SU-DHL-6 (cell line): ENCODE measurements at regions not wholly inside any gene's neighbourhood (a gene's known extent, or its start where the extent isn't known, plus 50 kb on each side); places are given as distances from the start of the nearest gene placed in this dataset.

Experiments
- CTCF ChIP-seq: fragments of 200-600 bp; sonication (generic); IDR thresholded peaks from one replicate; pipeline ENCODE4 v1.5.1; 2017; ENCODE audit warnings: antibody characterized with exemption, mild to moderate bottlenecking, low read length, moderate library complexity; ENCODE audit not compliant: insufficient read depth, poor library complexity, severe bottlenecking
- EZH2phosphoT487 ChIP-seq: fragments of 200-600 bp; sonication (generic), shearing (Covaris generic); conservative IDR thresholded peaks from 2 replicates; pipeline ENCODE4 v1.6.1; 2018; ENCODE audit warnings: mild to moderate bottlenecking, antibody characterized with exemption, low read length, moderate library complexity, mixed read lengths

GRCh38 chr5:107296572-107296971, 374.2 kb downstream of the EFNA5 start:
- TF ChIP-seq CTCF = no peak
- TF ChIP-seq EZH2phosphoT487 = no peak
